Adipocyte (in vitro differentiated cells): ENCODE measurements at regions not wholly inside any gene's neighbourhood (a gene's known extent, or its start where the extent isn't known, plus 50 kb on each side); places are given as distances from the start of the nearest gene placed in this dataset.

Experiments
- DNase-seq: peaks from one replicate; pipeline ENCODE4 v3.0.0-alpha.2; 2015; ENCODE audit warnings: low read depth
- H3K27me3 ChIP-seq: replicated peaks from 2 replicates; pipeline ENCODE4 v1.7.0; 2013; ENCODE audit warnings: mild to moderate bottlenecking, low read length, moderate library complexity; ENCODE audit not compliant: control insufficient read depth, insufficient read depth
- H3K36me3 ChIP-seq: 2 replicates; pipeline ENCODE4 v1.7.0; 2013; ENCODE audit warnings: low read length, mild to moderate bottlenecking, moderate library complexity; ENCODE audit not compliant: control insufficient read depth, insufficient read depth, severe bottlenecking
- H3K4me1 ChIP-seq: 2 replicates; pipeline ENCODE4 v1.7.0; 2013; ENCODE audit warnings: mild to moderate bottlenecking, low read length, moderate library complexity; ENCODE audit not compliant: control insufficient read depth, insufficient read depth
- H3K4me3 ChIP-seq: 2 replicates; pipeline ENCODE4 v1.7.0; 2013; ENCODE audit warnings: mild to moderate bottlenecking, low read length, moderate library complexity
- H3K9ac ChIP-seq: 2 replicates; pipeline ENCODE4 v1.7.0; 2013; ENCODE audit warnings: mild to moderate bottlenecking, low read length, moderate library complexity
- H3K9me3 ChIP-seq: 2 replicates; pipeline ENCODE4 v1.7.0; 2013; ENCODE audit warnings: mild to moderate bottlenecking, low read length, moderate library complexity; ENCODE audit not compliant: control insufficient read depth

GRCh38 chr5:125109816-125110215, 363.4 kb upstream of the ZNF608 start:
- Histone ChIP-seq H3K4me1 (no peaks in the 10 kb centered on the region), H3K36me3 (no peaks in the 10 kb centered on the region), H3K9me3 (no peaks in the 10 kb centered on the region), H3K9ac (no peak overlapping the region), H3K4me3 (no peak overlapping the region), H3K27me3 (no peaks in the 10 kb centered on the region)
- DNase-seq, result no peak

GRCh38 chr5:125112196-125112595, 365.8 kb upstream of the ZNF608 start:
- Histone ChIP-seq H3K4me1 (no peaks in the 10 kb centered on the region), H3K9ac (no peak overlapping the region), H3K27me3 (no peaks in the 10 kb centered on the region), H3K4me3 (no peak overlapping the region), H3K36me3 (no peaks in the 10 kb centered on the region), H3K9me3 (no peaks in the 10 kb centered on the region)
- DNase-seq, result no peak

DNA sequence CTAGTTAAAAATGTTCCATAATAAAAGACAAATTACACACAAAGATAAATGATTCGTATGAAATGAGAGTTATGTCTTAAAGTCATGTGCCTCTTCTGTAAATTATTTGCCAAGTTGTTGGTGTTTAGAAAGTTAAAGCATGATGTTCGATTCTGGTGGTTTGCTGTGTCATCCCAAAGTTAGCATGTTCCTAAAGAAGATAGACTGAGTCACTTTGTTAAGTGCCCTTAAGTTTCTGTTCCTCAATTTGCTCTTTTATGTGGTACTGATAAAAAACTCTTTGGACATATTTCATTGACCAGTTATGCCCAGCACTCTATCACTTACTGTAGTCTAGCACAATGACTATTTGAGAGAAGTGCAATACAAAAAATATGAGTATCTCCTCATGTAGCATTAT, 366.9 kb upstream of the ZNF608 start:
- H3K9ac ChIP-seq, result no peak overlapping the region
- no peak overlapping the region for H3K4me3 ChIP-seq
- H3K9me3 ChIP-seq, result no peaks in the 10 kb centered on the region
- H3K4me1 ChIP-seq, result no peaks in the 10 kb centered on the region
- H3K27me3 ChIP-seq, result no peaks in the 10 kb centered on the region
- no peaks in the 10 kb centered on the region for H3K36me3 ChIP-seq
- no peak for DNase-seq

GRCh38 chr5:125115195-125115525, 368.7 kb upstream of the ZNF608 start:
- no peak overlapping the region for H3K9ac ChIP-seq
- no peak for DNase-seq
- H3K36me3 ChIP-seq, result no peaks in the 10 kb centered on the region
- no peaks in the 10 kb centered on the region for H3K9me3 ChIP-seq
- H3K4me1 ChIP-seq, result no peaks in the 10 kb centered on the region
- no peak overlapping the region for H3K4me3 ChIP-seq
- H3K27me3 ChIP-seq, result no peaks in the 10 kb centered on the region

GRCh38 chr5:125117566-125117965, 371.1 kb upstream of the ZNF608 start:
- no peaks in the 10 kb centered on the region for H3K9me3 ChIP-seq
- H3K9ac ChIP-seq, result no peak overlapping the region
- H3K4me1 ChIP-seq, result no peaks in the 10 kb centered on the region
- no peaks in the 10 kb centered on the region for H3K27me3 ChIP-seq
- DNase-seq, result no peak
- no peak overlapping the region for H3K4me3 ChIP-seq
- no peaks in the 10 kb centered on the region for H3K36me3 ChIP-seq

- no peak overlapping the region for H3K4me3 ChIP-seq
- H3K36me3 ChIP-seq, result no peaks in the 10 kb centered on the region
- H3K9ac ChIP-seq, result no peak overlapping the region
- no peaks in the 10 kb centered on the region for H3K4me1 ChIP-seq
- no peak for DNase-seq
- H3K9me3 ChIP-seq, result no peaks in the 10 kb centered on the region
- no peaks in the 10 kb centered on the region for H3K27me3 ChIP-seq
These were observed 373.6 kb upstream of the ZNF608 start for GRCh38 chr5:125120012-125120411.

DNA sequence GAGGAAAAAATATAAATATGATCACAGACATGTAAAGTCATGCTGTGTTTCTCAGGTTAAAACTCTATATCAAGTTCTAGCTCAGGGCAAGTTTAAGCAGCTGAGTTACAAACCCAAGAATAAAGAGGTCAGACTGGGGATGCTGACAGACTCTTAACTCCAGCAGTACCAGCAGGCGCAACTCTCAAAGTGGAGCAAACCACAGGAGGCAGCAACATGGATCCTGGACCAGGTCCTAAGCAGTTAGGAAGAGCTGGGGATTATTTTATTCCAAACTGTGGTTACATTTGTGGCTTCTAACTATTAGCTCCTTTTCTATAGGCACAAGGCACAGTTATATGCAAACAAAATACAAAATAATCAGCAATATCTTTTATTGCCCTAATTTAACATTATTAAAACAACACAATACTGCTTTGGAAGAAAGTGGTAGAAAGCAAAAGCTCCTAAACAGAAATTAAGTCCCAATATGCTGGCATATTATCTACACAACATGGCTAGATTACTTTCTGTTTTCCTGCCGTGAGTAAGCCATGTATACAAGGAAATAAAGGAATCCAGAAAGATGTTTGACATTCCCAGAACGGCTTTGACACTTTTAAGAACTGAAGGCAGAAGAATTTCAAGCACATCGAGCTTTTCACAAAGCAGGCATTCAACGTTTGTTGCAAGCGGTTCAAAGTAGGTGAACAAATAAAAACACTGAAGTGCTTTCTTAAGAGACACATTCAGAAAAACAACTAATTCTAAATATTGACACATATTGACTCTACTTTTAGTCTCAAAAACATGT, 378.8 kb upstream of the ZNF608 start:
- H3K36me3 ChIP-seq, result no peaks in the 10 kb centered on the region
- DNase-seq, result no peak
- no peaks in the 10 kb centered on the region for H3K9me3 ChIP-seq
- H3K9ac ChIP-seq, result no peak overlapping the region
- no peaks in the 10 kb centered on the region for H3K27me3 ChIP-seq
- H3K4me1 ChIP-seq, result no peaks in the 10 kb centered on the region
- no peak overlapping the region for H3K4me3 ChIP-seq

- no peaks in the 10 kb centered on the region for H3K27me3 ChIP-seq
- H3K4me3 ChIP-seq, result no peak overlapping the region
- no peaks in the 10 kb centered on the region for H3K9me3 ChIP-seq
- no peak for DNase-seq
- no peaks in the 10 kb centered on the region for H3K36me3 ChIP-seq
- no peaks in the 10 kb centered on the region for H3K4me1 ChIP-seq
- H3K9ac ChIP-seq, result no peak overlapping the region
These were observed 379.6 kb upstream of the ZNF608 start for GRCh38 chr5:125126050-125126449.

- H3K9me3 ChIP-seq, result no peaks in the 10 kb centered on the region
- H3K9ac ChIP-seq, result no peak overlapping the region
- DNase-seq, result no peak
- no peak overlapping the region for H3K4me3 ChIP-seq
- no peaks in the 10 kb centered on the region for H3K4me1 ChIP-seq
- no peaks in the 10 kb centered on the region for H3K27me3 ChIP-seq
- H3K36me3 ChIP-seq, result no peaks in the 10 kb centered on the region
These were observed 382.8 kb upstream of the ZNF608 start for GRCh38 chr5:125129151-125129806.

DNA sequence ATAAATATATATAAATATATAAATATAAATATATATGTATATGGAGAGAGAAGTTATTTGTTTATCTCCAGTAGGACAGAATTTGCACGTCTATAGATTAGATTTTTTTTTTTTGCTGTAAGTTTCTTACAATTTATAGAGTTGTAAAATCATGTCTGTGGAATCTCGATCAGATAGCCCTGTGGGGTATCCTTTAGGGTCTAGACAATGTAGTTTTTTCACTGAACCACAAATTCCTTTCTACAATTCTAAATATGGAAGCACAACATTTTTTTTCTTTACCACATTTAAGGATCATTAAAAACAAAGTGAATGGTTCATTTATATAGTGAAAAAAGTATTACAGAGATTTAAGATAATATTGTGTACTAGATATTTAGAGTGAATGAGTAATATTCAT, 384.2 kb upstream of the ZNF608 start:
- Histone ChIP-seq H3K9ac (no peak overlapping the region), H3K4me1 (no peaks in the 10 kb centered on the region), H3K27me3 (no peaks in the 10 kb centered on the region), H3K4me3 (no peak overlapping the region), H3K9me3 (no peaks in the 10 kb centered on the region), H3K36me3 (no peaks in the 10 kb centered on the region)
- DNase-seq, result no peak

DNA sequence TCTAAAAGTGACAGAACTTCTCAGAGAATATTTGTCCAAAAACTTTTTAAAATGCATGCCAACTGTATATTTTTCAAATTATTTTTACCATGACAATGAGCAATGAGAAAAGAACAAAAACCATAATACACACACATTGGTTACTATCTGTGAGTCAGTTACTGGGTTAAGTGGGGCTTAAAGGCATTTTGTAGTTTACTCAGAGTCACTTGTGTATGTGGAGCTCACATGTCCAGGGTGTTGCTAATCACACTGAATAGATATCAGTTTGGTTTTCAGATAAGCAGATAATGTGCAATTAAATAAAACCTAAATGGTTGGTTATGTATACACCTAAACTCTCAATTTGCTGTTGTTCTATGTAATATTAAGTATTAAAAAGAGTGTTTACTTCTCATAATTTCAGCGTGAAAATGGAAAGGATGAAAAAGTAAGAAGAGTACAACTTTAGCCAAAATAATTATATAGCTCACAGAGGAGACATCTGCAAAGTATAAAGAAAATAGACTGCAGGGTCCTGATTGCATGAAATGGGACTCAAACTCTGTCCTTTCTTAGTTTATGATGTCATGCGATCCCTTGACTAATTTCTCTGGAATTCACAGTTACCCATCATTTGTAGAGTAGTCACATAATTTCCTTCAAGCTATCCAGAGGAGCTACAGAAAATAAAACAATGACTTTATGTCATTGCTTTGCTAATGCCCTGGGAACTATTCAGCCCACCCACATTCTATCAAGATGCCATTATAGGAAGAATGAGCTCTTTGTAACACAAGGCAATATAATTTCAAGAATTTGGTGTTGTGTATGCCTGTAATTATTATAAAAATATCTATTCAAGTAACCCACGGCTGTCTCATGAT, 388.0 kb upstream of the ZNF608 start:
- DNase-seq, result peak; percentile 78
- Histone ChIP-seq H3K36me3 (no peaks in the 10 kb centered on the region), H3K4me1 (no peaks in the 10 kb centered on the region), H3K4me3 (no peak overlapping the region), H3K9me3 (no peaks in the 10 kb centered on the region), H3K9ac (no peak overlapping the region), H3K27me3 (no peaks in the 10 kb centered on the region)
